ENCODE measurements at regions not wholly inside any gene's neighbourhood (a gene's known extent, or its start where the extent isn't known, plus 50 kb on each side); places are given as distances from the start of the nearest gene placed in this dataset.

DNA sequence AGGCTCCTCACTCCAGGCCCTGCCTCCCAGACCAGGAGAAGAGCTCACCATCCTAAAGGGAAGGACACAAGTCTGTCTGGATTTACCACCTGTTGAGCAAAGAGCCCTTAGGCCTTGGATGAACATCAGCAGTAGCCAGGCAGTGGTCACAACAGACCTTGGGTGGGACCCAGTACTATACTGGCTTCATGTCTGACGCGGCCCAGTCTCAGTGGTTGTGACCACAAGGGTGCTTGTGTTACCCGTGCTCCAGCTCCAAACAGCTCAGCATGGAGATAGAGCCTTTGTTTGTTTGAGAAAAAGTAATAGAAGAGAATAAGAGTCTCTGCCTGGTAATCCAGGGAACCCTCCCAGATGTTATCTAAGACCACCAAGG is 617.4 kb downstream of the BRINP1 start:
- TF ChIP-seq, protein P1, sequence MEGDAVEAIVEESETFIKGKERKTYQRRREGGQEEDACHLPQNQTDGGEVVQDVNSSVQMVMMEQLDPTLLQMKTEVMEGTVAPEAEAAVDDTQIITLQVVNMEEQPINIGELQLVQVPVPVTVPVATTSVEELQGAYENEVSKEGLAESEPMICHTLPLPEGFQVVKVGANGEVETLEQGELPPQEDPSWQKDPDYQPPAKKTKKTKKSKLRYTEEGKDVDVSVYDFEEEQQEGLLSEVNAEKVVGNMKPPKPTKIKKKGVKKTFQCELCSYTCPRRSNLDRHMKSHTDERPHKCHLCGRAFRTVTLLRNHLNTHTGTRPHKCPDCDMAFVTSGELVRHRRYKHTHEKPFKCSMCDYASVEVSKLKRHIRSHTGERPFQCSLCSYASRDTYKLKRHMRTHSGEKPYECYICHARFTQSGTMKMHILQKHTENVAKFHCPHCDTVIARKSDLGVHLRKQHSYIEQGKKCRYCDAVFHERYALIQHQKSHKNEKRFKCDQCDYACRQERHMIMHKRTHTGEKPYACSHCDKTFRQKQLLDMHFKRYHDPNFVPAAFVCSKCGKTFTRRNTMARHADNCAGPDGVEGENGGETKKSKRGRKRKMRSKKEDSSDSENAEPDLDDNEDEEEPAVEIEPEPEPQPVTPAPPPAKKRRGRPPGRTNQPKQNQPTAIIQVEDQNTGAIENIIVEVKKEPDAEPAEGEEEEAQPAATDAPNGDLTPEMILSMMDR (IDR thresholded peaks at IDR 0.05; ENCODE audit: low read depth, low read length) = no peak
- TF ChIP-seq POLR2A (IDR thresholded peaks at IDR 0.05; ENCODE audit: extremely low read depth, insufficient read length) (no peak), MYC (IDR thresholded peaks at IDR 0.05; ENCODE audit: low read depth, low read length) (no peak)
